ENCODE measurements at regions not wholly inside any gene's neighbourhood (a gene's known extent, or its start where the extent isn't known, plus 50 kb on each side); places are given as distances from the start of the nearest gene placed in this dataset.

DNA sequence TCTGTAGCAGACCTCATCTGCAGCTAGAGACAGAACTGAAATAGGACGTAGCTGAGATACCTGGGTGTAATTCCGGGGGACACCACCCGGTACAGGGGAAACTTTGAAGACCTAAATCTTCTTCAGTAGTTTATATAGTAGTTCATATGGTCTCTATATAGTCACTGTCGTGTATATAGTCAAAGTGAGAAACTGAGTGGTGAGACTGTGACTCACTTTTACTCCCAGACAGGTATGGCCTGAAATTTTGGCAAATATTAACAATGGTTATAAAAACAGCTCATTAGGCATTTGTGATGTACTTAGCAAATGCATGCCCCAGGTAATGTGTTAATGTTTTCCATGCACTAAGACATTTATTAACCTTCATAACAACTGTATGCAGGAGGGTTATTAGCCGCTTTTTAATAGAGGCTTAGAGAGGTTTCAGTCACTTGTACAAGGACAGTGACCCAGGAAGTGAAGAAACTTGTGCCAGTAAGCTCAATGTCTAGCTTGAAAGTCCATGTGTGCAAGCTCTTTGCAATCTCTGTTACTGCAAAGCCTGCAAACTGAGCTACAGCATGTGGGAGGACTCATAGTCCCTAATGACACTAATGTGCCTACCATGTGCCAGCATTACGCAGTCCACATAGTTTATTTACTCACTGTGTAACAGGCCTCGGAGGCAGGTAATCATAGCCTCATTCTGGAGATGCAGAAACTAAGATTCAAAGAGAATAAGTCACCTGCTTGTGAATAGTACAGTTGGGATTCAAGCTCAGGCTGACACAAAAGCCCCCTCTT, 165.4 kb upstream of the CHD6 start:
- Histone ChIP-seq H3K27me3 (no peaks in the 10 kb centered on the region), H3K9me3 (no peaks in the 10 kb centered on the region), H3K4me3 (no peak overlapping the region), H3K27ac (no peak overlapping the region), H3K36me3 (no peaks in the 10 kb centered on the region), H3K4me1 (no peaks in the 10 kb centered on the region)
- no peak for DNase-seq (ENCODE audit: extremely low spot score in 2 of 2)
- no peak for TF ChIP-seq POLR2AphosphoS5 (IDR thresholded peaks at IDR 0.05; ENCODE audit: insufficient read depth in 1 of 2, low read depth in 1 of 2)
- intact Hi-C loops (cut with DNase I): no loop called here

DNA sequence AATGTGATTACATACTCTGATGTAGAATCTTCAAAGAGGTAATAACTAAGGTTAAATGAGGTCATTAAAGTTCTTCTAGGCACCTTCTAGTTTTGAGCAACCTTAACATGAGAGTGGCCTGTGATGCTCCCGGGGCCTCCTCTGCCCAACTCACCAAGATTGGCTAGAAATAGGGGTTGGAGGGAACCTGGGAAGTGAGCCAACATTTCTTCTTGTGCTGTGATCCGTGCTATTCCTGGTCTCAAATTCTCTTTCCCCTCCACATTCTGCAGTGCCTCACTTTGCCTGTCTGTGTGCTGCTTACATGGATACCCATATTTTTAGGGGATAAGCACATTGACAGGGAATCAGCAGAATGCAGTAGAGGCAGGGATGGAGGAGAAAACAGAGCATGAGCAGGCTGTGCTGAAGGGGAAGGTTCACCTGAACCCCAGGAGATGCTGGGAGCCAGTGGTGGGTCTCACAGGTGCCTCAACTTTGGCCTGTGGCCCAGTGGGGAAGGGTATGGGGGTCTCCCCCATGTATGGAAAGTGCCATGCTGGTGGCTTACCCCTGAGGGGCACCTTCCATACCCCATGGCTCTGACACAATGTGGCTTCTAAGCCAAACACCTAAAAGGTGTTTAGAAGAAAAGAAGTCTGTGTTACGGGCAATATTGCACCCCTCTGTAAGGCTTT, 164.7 kb upstream of the CHD6 start:
- TF ChIP-seq POLR2A (IDR thresholded peaks at IDR 0.05) (no peak), POLR2AphosphoS5 (IDR thresholded peaks at IDR 0.05; ENCODE audit: insufficient read depth in 1 of 2, low read depth in 1 of 2) (no peak)
- TF ChIP-seq, protein P1, sequence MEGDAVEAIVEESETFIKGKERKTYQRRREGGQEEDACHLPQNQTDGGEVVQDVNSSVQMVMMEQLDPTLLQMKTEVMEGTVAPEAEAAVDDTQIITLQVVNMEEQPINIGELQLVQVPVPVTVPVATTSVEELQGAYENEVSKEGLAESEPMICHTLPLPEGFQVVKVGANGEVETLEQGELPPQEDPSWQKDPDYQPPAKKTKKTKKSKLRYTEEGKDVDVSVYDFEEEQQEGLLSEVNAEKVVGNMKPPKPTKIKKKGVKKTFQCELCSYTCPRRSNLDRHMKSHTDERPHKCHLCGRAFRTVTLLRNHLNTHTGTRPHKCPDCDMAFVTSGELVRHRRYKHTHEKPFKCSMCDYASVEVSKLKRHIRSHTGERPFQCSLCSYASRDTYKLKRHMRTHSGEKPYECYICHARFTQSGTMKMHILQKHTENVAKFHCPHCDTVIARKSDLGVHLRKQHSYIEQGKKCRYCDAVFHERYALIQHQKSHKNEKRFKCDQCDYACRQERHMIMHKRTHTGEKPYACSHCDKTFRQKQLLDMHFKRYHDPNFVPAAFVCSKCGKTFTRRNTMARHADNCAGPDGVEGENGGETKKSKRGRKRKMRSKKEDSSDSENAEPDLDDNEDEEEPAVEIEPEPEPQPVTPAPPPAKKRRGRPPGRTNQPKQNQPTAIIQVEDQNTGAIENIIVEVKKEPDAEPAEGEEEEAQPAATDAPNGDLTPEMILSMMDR (IDR thresholded peaks at IDR 0.05): no peak
- Histone ChIP-seq H3K4me3 (no peak overlapping the region), H3K36me3 (no peaks in the 10 kb centered on the region), H3K27me3 (no peaks in the 10 kb centered on the region), H3K9me3 (no peaks in the 10 kb centered on the region), H3K4me1 (no peaks in the 10 kb centered on the region), H3K27ac (no peak overlapping the region)
- intact Hi-C loops (cut with DNase I): no loop called here
- DNase-seq (ENCODE audit: extremely low spot score in 2 of 2): peak in 1 of 2 donors; percentile 65

DNA sequence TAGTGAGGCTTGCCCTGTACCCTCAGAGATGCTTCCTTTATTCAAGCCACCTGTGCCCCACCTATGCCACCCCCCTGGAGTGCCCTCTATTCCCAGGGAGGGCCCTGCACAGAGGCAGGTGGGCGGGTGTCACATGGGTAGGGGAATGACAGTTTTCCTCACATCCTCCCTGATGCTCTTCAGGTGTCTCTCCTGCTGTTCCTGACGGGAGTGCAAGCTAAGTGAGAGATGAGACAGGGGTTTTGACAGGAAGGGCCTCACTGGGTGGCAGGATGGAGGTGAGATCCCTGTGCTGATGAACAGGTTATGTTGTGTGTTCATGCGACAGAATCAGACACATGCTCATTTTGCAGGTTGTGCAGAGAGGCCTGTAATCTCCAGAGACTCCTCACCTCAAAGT, 164.1 kb upstream of the CHD6 start:
- intact Hi-C loops (cut with DNase I): no loop called here

DNA sequence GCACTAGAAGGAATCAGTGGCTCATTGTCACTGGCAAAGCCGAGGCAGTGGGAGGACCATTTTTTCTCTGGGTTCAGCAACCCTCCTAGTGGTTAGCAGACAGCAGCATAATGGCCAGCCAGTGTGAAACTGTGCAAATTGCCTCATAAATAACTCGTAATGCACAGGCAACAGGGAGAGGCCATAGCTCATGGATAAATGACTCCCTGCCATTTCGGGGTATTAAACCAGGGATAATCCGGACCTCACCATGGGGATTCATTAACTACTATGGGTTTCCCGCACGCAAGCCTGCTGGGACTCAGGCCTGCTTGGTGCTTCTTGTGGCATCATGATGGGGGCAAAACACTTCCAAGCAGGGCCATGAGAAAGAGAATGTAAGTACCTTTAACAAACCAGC, 158.2 kb upstream of the CHD6 start:
- no peaks in the 10 kb centered on the region for H3K4me1 ChIP-seq
- TF ChIP-seq POLR2A (IDR thresholded peaks at IDR 0.05) (no peak), POLR2AphosphoS5 (IDR thresholded peaks at IDR 0.05; ENCODE audit: insufficient read depth in 1 of 2, low read depth in 1 of 2) (no peak)
- TF ChIP-seq, protein P1 (IDR thresholded peaks at IDR 0.05): no peak
- H3K27ac ChIP-seq: no peak overlapping the region
- intact Hi-C loops (cut with DNase I): no loop called here
- H3K36me3 ChIP-seq: no peaks in the 10 kb centered on the region
- H3K4me3 ChIP-seq: no peak overlapping the region
- H3K9me3 ChIP-seq: no peaks in the 10 kb centered on the region
- H3K27me3 ChIP-seq: no peaks in the 10 kb centered on the region
- peak in 1 of 2 donors; percentile 65 for DNase-seq (ENCODE audit: extremely low spot score in 2 of 2)

More for the DNA sequence above, 164.1 kb upstream of the CHD6 start:
- DNase-seq (ENCODE audit: extremely low spot score in 2 of 2): peak in 1 of 2 donors; percentile 52
- TF ChIP-seq, protein P1 (IDR thresholded peaks at IDR 0.05): no peak
- no peak for TF ChIP-seq POLR2AphosphoS5 (IDR thresholded peaks at IDR 0.05; ENCODE audit: insufficient read depth in 1 of 2, low read depth in 1 of 2)
- no peak for TF ChIP-seq POLR2A (IDR thresholded peaks at IDR 0.05)
- Histone ChIP-seq H3K4me1 (no peaks in the 10 kb centered on the region), H3K4me3 (no peak overlapping the region), H3K27ac (no peak overlapping the region), H3K36me3 (no peaks in the 10 kb centered on the region), H3K9me3 (no peaks in the 10 kb centered on the region), H3K27me3 (no peaks in the 10 kb centered on the region)

DNA sequence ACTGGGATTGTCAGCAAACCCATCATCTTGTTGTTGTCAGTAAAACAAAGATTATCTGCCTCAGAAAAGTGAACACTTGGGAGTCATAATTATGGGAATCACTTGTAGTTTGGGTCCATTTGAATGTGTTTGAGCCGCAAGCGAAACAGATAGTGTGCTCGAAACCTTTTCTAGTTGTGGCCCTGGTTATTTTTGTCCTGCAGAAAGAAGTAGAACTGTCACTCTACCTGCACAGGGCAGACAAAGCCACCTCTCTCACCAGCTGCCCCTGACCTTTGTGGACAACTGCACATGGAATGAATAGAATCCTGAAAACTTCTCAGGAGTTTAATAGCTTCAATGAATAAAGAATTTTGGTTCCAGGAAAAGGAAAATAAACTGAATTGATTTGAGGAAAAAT, 156.1 kb upstream of the CHD6 start:
- H3K27ac ChIP-seq: no peak overlapping the region
- no peak overlapping the region for H3K4me3 ChIP-seq
- intact Hi-C loops (cut with DNase I): no loop called here
- H3K4me1 ChIP-seq: no peaks in the 10 kb centered on the region
- TF ChIP-seq POLR2AphosphoS5 (IDR thresholded peaks at IDR 0.05; ENCODE audit: insufficient read depth in 1 of 2, low read depth in 1 of 2) (no peak), POLR2A (IDR thresholded peaks at IDR 0.05) (no peak)
- TF ChIP-seq, protein P1 (IDR thresholded peaks at IDR 0.05): no peak
- H3K27me3 ChIP-seq: no peaks in the 10 kb centered on the region
- no peaks in the 10 kb centered on the region for H3K9me3 ChIP-seq
- DNase-seq (ENCODE audit: extremely low spot score in 2 of 2): no peak
- no peaks in the 10 kb centered on the region for H3K36me3 ChIP-seq

All from vagina (tissue), 2 donors.